ENCODE measurements at regions not wholly inside any gene's neighbourhood (a gene's known extent, or its start where the extent isn't known, plus 50 kb on each side); places are given as distances from the start of the nearest gene placed in this dataset.

DNA sequence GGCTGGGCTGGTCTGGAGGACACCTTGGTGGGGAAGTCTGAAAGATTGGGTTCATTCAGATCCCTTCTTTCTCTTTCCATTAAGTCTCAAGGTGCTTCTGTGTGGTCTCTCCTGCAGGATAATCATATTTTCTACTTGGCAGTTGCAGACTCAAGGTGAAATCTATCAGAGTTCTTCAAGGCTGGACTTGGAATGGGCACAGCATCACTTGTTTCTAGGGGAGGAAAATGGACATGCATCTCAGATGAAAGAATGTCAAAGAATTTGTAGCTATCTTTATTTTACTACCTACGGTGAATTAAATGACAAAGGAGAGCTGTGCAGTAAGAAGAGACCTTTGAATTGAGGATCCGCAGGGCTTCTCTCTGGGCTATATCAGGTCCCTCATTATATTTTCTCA is 69.8 kb upstream of the PAPPA start:
- DNase-seq (ENCODE audit: low read depth) = no peak

GRCh38 chr9:116084497-116084896 is 69.1 kb upstream of the PAPPA start:
- DNase-seq (ENCODE audit: low read depth) = no peak

DNA sequence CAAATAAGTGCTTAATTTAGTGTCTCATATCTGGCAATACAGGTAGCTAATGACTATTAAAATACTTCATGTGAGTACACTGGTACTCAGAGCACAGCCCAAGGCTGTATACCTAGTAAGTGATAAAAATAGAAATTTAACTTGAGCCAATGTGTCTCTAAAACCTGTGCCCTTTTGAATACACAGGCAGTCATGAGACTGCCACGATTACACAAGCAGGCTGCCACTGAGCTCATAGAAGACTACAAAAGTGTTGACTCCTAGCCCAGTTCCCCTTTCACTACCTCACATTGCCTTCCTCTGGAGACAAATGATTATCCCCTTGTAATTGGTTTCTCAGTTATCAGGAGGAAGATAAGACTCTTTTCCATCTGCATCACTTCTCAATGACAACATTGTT is 66.3 kb upstream of the PAPPA start:
- DNase-seq (ENCODE audit: low read depth) = no peak

GRCh38 chr9:116087751-116088194 is 65.8 kb upstream of the PAPPA start:
- DNase-seq (ENCODE audit: low read depth) = no peak

DNA sequence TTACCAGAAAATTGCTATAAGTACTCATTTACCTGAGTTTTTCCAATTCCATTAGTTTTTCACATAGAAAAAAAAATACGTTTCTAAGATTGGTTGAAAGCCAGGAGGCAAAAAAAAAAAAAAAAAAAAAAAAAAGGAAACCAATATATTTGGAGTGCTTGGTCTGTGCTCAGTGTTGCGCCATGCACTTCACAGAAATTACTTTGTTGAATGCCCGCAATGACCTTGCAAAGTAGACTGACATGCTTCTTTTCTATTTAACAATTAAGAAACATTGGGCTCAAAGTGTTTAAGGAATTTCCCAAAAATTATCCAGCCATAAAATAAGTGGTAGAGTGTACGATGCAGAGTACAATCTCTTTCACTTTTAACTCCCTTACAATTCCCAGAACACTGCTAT is 65.2 kb upstream of the PAPPA start:
- DNase-seq (ENCODE audit: low read depth) = no peak

GRCh38 chr9:116090030-116090770 is 63.4 kb upstream of the PAPPA start:
- DNase-seq (ENCODE audit: low read depth) = no peak

DNA sequence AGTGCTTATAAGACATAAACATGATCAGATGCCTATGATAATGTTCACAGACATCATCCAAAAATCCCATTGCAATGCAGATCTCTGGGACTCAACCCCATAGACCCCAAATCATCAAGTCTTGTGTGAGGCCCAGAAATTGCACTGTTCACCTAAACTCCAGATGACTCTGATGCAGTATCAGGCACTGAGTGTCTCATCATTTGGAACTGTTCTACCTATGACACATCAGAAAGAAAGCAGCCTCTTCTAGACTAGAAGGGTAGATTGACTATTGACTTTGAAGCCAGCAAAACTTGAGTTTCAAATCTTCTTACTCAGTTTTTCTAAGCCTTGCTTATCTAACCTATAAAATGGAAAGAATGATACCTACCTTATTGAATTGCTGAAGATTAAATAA is 58.7 kb upstream of the PAPPA start:
- no peak for DNase-seq (ENCODE audit: low read depth)

GRCh38 chr9:116095403-116095802 is 58.2 kb upstream of the PAPPA start:
- no peak for DNase-seq (ENCODE audit: low read depth)

DNA sequence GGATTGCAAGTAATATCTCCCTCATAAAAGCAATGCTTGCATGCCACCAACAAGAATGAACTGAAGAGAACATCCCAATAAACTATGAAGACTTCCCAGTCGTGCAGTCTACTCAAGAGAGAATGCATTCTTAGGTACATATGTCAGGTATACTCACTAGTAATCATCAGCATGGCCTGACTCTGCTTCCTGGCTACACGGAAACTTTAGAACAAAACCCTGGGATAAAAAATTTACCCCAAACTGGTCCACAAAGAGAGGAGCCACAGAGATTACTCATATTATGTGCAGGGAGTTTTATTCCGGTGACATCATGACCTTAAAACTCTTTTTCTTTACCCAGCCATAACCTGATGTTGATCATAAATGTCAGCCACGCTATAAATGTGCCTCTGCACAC is 57.5 kb upstream of the PAPPA start:
- no peak for DNase-seq (ENCODE audit: low read depth)

GRCh38 chr9:116096853-116097252 is 56.7 kb upstream of the PAPPA start:
- DNase-seq (ENCODE audit: low read depth) = no peak

GRCh38 chr9:116098476-116098875 is 55.1 kb upstream of the PAPPA start:
- no peak for DNase-seq (ENCODE audit: low read depth)

DNA sequence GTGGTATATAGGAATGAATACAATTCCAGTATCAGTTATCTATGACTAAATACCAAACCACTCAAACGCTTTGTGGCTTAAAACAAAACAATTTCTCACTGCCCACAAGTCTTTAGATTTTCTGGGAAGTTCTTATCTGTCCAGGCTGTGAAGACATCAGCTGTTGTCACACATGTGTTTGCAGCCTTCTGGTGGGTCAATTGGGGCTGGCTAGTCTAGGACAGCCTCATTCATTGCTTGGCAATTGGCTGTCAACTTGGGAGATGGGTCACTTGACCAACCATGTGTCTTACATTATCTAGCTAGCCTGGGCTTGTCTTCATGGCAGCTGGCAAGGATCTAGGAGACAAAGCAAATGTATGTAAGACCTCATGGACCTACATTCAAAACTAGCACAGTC is 53.8 kb upstream of the PAPPA start:
- DNase-seq (ENCODE audit: low read depth) = no peak

DNA sequence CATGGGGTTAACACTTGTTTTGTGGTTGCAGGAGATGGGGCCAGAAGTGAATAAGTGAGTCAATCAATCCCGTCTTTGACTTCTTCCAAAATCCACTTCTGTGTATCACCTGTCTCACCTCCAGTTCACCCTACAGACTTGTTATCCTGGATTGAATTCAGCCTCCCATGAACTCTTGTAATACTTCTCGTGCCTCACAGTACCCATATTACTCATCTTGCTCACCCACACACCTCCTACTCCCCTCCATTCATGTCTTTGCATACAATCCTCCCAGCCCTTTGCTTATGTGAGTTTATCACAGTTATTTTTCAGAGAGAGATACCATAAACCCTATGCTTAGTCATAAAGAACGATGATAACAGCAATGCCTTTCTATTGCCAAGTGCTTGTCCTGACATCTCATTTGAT is 52.9 kb upstream of the PAPPA start:
- DNase-seq (ENCODE audit: low read depth) = no peak

DNA sequence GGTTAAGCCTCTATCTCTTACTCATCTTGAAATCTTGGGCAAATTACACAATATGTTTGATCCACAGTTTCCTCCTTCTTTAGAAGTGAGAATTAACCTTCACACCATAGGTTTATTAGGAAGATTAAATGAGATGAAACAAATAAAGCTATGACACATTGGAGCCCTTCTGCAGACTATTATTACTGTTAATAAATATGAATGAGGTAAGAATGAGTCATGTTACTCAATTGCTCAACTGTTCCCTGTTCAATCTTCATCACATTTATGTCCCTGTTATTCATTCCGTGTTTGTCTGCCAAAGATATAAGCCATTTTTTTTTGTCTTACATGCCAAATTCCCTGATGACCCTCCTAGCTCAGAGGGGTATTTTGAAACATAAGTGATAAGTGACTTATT is 52.1 kb upstream of the PAPPA start:
- no peak for DNase-seq (ENCODE audit: low read depth)

DNA sequence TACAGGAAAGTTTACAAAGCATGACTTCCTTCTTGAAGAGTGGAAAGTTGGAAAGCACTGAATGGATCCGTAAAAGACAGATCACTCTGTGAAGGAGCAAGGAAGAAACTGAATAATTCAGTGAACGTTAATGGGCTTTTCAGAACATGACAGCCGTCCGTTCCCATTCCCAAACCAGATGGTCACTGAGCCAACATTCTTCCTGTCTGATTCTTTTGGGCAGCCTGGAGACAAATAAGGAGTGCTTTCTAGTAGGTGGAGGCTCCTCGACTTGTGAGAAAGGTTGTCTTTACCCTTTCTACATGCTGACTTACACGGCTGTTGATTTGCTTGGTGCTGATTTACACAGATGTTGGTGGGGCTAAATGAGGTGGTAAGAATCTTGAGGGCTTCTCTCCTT is 51.0 kb upstream of the PAPPA start:
- DNase-seq (ENCODE audit: low read depth) = no peak

All from HS-27A (cell line).